ENCODE measurements at regions not wholly inside any gene's neighbourhood (a gene's known extent, or its start where the extent isn't known, plus 50 kb on each side); places are given as distances from the start of the nearest gene placed in this dataset.

GRCh38 chr14:101097109-101097793, 193.7 kb upstream of the RTL1 start:
- no peak overlapping the region for H3K27ac ChIP-seq
- DNase-seq: no peak
- no peak overlapping the region for H3K4me3 ChIP-seq (ENCODE audit: low read depth, low read length)
- H3K36me3 ChIP-seq (replicated peaks): no peaks in the 10 kb centered on the region
- TF ChIP-seq, protein P1, sequence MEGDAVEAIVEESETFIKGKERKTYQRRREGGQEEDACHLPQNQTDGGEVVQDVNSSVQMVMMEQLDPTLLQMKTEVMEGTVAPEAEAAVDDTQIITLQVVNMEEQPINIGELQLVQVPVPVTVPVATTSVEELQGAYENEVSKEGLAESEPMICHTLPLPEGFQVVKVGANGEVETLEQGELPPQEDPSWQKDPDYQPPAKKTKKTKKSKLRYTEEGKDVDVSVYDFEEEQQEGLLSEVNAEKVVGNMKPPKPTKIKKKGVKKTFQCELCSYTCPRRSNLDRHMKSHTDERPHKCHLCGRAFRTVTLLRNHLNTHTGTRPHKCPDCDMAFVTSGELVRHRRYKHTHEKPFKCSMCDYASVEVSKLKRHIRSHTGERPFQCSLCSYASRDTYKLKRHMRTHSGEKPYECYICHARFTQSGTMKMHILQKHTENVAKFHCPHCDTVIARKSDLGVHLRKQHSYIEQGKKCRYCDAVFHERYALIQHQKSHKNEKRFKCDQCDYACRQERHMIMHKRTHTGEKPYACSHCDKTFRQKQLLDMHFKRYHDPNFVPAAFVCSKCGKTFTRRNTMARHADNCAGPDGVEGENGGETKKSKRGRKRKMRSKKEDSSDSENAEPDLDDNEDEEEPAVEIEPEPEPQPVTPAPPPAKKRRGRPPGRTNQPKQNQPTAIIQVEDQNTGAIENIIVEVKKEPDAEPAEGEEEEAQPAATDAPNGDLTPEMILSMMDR (IDR thresholded peaks at IDR 0.05; ENCODE audit: low read depth, low read length, missing control alignments): no peak
- no peaks in the 10 kb centered on the region for H3K27me3 ChIP-seq (replicated peaks)
- in situ Hi-C loops (cut with HindIII; ENCODE audit: low pct_ligation_motif_present, low sequenced_read_pairs): no loop called here

DNA sequence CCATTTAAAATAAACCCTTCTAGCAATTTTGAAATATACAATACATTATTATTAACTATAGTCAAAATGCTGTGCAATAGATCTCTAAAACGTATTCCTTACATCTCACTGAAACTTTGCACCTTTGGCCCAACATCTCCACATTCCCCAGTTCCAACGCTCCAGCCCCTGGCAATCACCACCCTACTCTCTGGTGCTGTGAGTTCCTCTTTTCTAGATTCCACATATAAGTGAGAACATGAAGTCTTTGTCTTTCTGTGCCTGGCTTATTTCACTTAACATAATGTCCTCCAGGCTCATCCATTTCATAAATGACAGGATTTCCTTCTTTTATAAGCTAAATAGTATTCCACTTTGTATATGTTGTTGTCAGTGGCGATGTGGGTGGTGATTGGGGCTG, 194.7 kb upstream of the RTL1 start:
- TF ChIP-seq, protein P1 (IDR thresholded peaks at IDR 0.05; ENCODE audit: low read depth, low read length, missing control alignments): no peak
- H3K27me3 ChIP-seq (replicated peaks): no peaks in the 10 kb centered on the region
- in situ Hi-C loops (cut with HindIII; ENCODE audit: low pct_ligation_motif_present, low sequenced_read_pairs): no loop called here
- H3K36me3 ChIP-seq (replicated peaks): no peaks in the 10 kb centered on the region
- H3K4me3 ChIP-seq (ENCODE audit: low read depth, low read length): no peak overlapping the region
- no peak for DNase-seq
- H3K27ac ChIP-seq: no peak overlapping the region

GRCh38 chr14:101098641-101099040, 195.1 kb upstream of the RTL1 start:
- no peaks in the 10 kb centered on the region for H3K36me3 ChIP-seq (replicated peaks)
- H3K27ac ChIP-seq: no peak overlapping the region
- no peaks in the 10 kb centered on the region for H3K27me3 ChIP-seq (replicated peaks)
- in situ Hi-C loops (cut with HindIII; ENCODE audit: low pct_ligation_motif_present, low sequenced_read_pairs): no loop called here
- DNase-seq: peak; percentile 32
- TF ChIP-seq, protein P1 (IDR thresholded peaks at IDR 0.05; ENCODE audit: low read depth, low read length, missing control alignments): no peak
- no peak overlapping the region for H3K4me3 ChIP-seq (ENCODE audit: low read depth, low read length)

- no peaks in the 10 kb centered on the region for H3K27me3 ChIP-seq (replicated peaks)
- TF ChIP-seq, protein P1 (IDR thresholded peaks at IDR 0.05; ENCODE audit: low read depth, low read length, missing control alignments): no peak
- in situ Hi-C loops (cut with HindIII; ENCODE audit: low pct_ligation_motif_present, low sequenced_read_pairs): no loop called here
- H3K4me3 ChIP-seq (ENCODE audit: low read depth, low read length): no peak overlapping the region
- no peak overlapping the region for H3K27ac ChIP-seq
- no peak for DNase-seq
- H3K36me3 ChIP-seq (replicated peaks): no peaks in the 10 kb centered on the region
Measured at GRCh38 chr14:101101456-101102056, 198.0 kb upstream of the RTL1 start.

- Histone ChIP-seq H3K36me3 (replicated peaks) (no peaks in the 10 kb centered on the region), H3K27me3 (replicated peaks) (no peaks in the 10 kb centered on the region), H3K27ac (no peak overlapping the region), H3K4me3 (ENCODE audit: low read depth, low read length) (no peak overlapping the region)
- in situ Hi-C loops (cut with HindIII; ENCODE audit: low pct_ligation_motif_present, low sequenced_read_pairs): no loop called here
- TF ChIP-seq, protein P1 (IDR thresholded peaks at IDR 0.05; ENCODE audit: low read depth, low read length, missing control alignments): no peak
- DNase-seq: no peak
Measured at GRCh38 chr14:101102875-101103274, 199.4 kb upstream of the RTL1 start.

Data from brain microvascular endothelial cell (primary cell).